HepG2 (cell line): ENCODE measurements at regions not wholly inside any gene's neighbourhood (a gene's known extent, or its start where the extent isn't known, plus 50 kb on each side); places are given as distances from the start of the nearest gene placed in this dataset.

ENCODE experiments used
- ATAC-seq: fragments of 200-7000 bp; cut with Tn5 transposase; 3 replicates; pipeline ENCODE4 v1.9.1; 2020; ENCODE audit warnings: mild to moderate bottlenecking, moderate library complexity
- BruUV-seq: library from RNA; stranded (reverse); fragments of 400-500 nt; replicated peaks from 2 replicates; lab custom pipeline; 2021; lab: Mats Ljungman, UMichigan
- CTCF ChIA-PET: fragments of 300-600 bp; formaldehyde crosslinking; extraction: SDS; loops from one replicate; lab custom pipeline; 2021; ENCODE audit warnings: low total read pairs, inconsistent platforms, low intra/inter-chr PET ratio; lab: Yijun Ruan, JAX
- POLR2A ChIA-PET: fragments of 350-600 bp; sonication (Branson Sonifier 250); formaldehyde crosslinking; loops from one replicate; lab custom pipeline; 2020; ENCODE audit warnings: antibody characterized with exemption, inconsistent platforms; lab: Yijun Ruan, JAX
- DNase-seq: peaks from one replicate; pipeline ENCODE4 v3.0.0-alpha.2; 2015; ENCODE audit warnings: low spot score
- FAIRE-seq: peaks from 3 replicates; lab custom pipeline; 2011; peaks lifted over from hg19 to GRCh38; lab: Jason Lieb, UNC
- H2AFZ ChIP-seq: one replicate; pipeline ENCODE4 v1.6.1; 2011; ENCODE audit warnings: low read length, inconsistent platforms
- H3K27ac ChIP-seq: fragments of 300-600 bp; 3 replicates; pipeline ENCODE4 v1.8.0; 2011; ENCODE audit warnings: mixed run types, mild to moderate bottlenecking, mixed read lengths, low read length, inconsistent platforms; ENCODE audit not compliant: insufficient read depth; ENCODE audit errors: extremely low read length
- H3K27me3 ChIP-seq, 2 experiments: fragments of 200-600 bp in 1 of 2; 2 replicates in 1 of 2; 3 replicates in 1 of 2; pipeline versions ENCODE4 v1.6.0 to v1.8.0; 2011; ENCODE audit warnings: low read length in 2 of 2, mild to moderate bottlenecking in 2 of 2, moderate library complexity in 2 of 2, inconsistent platforms in 1 of 2; ENCODE audit not compliant: insufficient read depth in 2 of 2, control insufficient read depth in 1 of 2
- H3K36me3 ChIP-seq, 2 experiments: fragments of 200-600 bp in 1 of 2; replicated peaks in 1 of 2; 2 replicates in 1 of 2; 3 replicates in 1 of 2; pipeline versions ENCODE4 v1.5.1 to v1.8.0; 2011; ENCODE audit warnings: low read length in 2 of 2, inconsistent platforms in 1 of 2; ENCODE audit not compliant: insufficient read depth in 2 of 2, control insufficient read depth in 1 of 2
- H3K4me1 ChIP-seq: 2 replicates; pipeline ENCODE4 v1.5.1; 2012; ENCODE audit warnings: low read length, inconsistent platforms; ENCODE audit not compliant: insufficient read depth
- H3K4me2 ChIP-seq: 2 replicates; pipeline ENCODE4 v1.6.0; 2011; ENCODE audit warnings: low read depth, low read length, inconsistent platforms
- H3K4me3 ChIP-seq, 3 experiments: fragments of 200-600 bp in 1 of 3; sonication (generic), shearing (Covaris generic) in 1 of 3; replicated peaks in 1 of 3; 2 replicates each; pipeline ENCODE4 v1.5.1; 2011 to 2016; ENCODE audit warnings: low read length in 3 of 3, inconsistent platforms in 2 of 3, low read depth in 2 of 3, mild to moderate bottlenecking in 2 of 3, control low read depth in 1 of 3, mixed read lengths in 1 of 3; ENCODE audit not compliant: insufficient read depth in 1 of 3
- H3K79me2 ChIP-seq: one replicate; pipeline ENCODE4 v1.6.1; 2011; ENCODE audit warnings: low read length, inconsistent platforms; ENCODE audit not compliant: insufficient read depth
- H3K9ac ChIP-seq: 2 replicates; pipeline ENCODE4 v1.6.0; 2011; ENCODE audit warnings: mild to moderate bottlenecking, low read depth, low read length, inconsistent platforms; ENCODE audit not compliant: insufficient read depth
- H3K9me3 ChIP-seq: 2 replicates; pipeline ENCODE4 v1.5.1; 2012; ENCODE audit warnings: mild to moderate bottlenecking, low read length
- H4K20me1 ChIP-seq: 2 replicates; pipeline ENCODE4 v1.6.0; 2011; ENCODE audit warnings: inconsistent platforms, mild to moderate bottlenecking, low read length, moderate library complexity; ENCODE audit not compliant: insufficient read depth
- AFF4 ChIP-seq: sonication (generic); formaldehyde crosslinking; IDR thresholded peaks from 2 replicates; pipeline ENCODE4 v1.4.0; 2020; ENCODE audit warnings: missing genetic modification reagents
- CREBL2 ChIP-seq: sonication (generic); formaldehyde crosslinking; IDR thresholded peaks from 2 replicates; pipeline ENCODE4 v1.8.1; 2023; ENCODE audit warnings: missing genetic modification reagents, mild to moderate bottlenecking, borderline replicate concordance
- DZIP1 ChIP-seq: sonication (generic); formaldehyde crosslinking; IDR thresholded peaks from 2 replicates; pipeline ENCODE4 v1.5.0; 2020; ENCODE audit warnings: mild to moderate bottlenecking, missing genetic modification reagents
- E2F1 ChIP-seq: sonication (generic); formaldehyde crosslinking; IDR thresholded peaks from 2 replicates; pipeline ENCODE4 v1.5.0; 2020; ENCODE audit warnings: missing genetic modification reagents
- HINFP ChIP-seq: sonication (generic); formaldehyde crosslinking; IDR thresholded peaks from 2 replicates; pipeline ENCODE4 v1.4.0; 2020; ENCODE audit warnings: low read depth, mild to moderate bottlenecking, missing genetic modification reagents
- KLF12 ChIP-seq: sonication (generic); formaldehyde crosslinking; IDR thresholded peaks from 2 replicates; pipeline ENCODE4 v1.4.0; 2020; ENCODE audit warnings: missing genetic modification reagents, borderline replicate concordance
- UBTF ChIP-seq: sonication (generic); formaldehyde crosslinking; IDR thresholded peaks from 2 replicates; pipeline ENCODE4 v1.4.0; 2020; ENCODE audit warnings: mild to moderate bottlenecking, missing genetic modification reagents
- ZBTB10 ChIP-seq: sonication (generic); formaldehyde crosslinking; IDR thresholded peaks from 2 replicates; pipeline ENCODE4 v1.4.0; 2020; ENCODE audit warnings: missing genetic modification reagents, borderline replicate concordance
- ZNF780A ChIP-seq: sonication (generic); formaldehyde crosslinking; IDR thresholded peaks from 2 replicates; pipeline ENCODE4 v1.8.0; 2022; ENCODE audit warnings: mild to moderate bottlenecking, missing genetic modification reagents, moderate library complexity
- in situ Hi-C: cut with HindIII; loops from 2 replicates; pipeline ENCODE4 v1.10.0; 2017; ENCODE audit warnings: low pct_unique_long_range_greater_than_20kb; ENCODE audit not compliant: extremely low pct_ligation_motif_present
- intact Hi-C: fragments of 100-400 bp; cut with micrococcal nuclease; formaldehyde crosslinking; loops from one replicate; pipeline ENCODE4 v1.10.0; 2022; ENCODE audit not compliant: unreplicated experiment

- in situ Hi-C loops (no loop called here), intact Hi-C loops (no loop called here)
- ATAC-seq (no peak), DNase-seq (no peak), FAIRE-seq (no peak)
- Histone ChIP-seq H3K27me3 (no peaks in the 10 kb centered on the region), H3K9ac (no peak overlapping the region), H3K27ac (no peak overlapping the region), H3K4me1 (no peaks in the 10 kb centered on the region), H4K20me1 (no peaks in the 10 kb centered on the region), H3K36me3 (no peaks in the 10 kb centered on the region), H2AFZ (no peak overlapping the region), H3K9me3 (no peaks in the 10 kb centered on the region), H3K4me2 (no peak overlapping the region), H3K4me3 (no peak overlapping the region), H3K79me2 (no peaks in the 10 kb centered on the region)
- CTCF ChIA-PET, result no interaction called here
- BruUV-seq, result no TSS peak
- POLR2A ChIA-PET, result no interaction called here
- no peak for TF ChIP-seq DZIP1
- no peak for TF ChIP-seq CREBL2
- no peak for TF ChIP-seq HINFP (CRISPR knock-in tag)
- no peak for TF ChIP-seq AFF4
- TF ChIP-seq ZBTB10 (CRISPR knock-in tag), result no peak
- TF ChIP-seq UBTF, result no peak
- TF ChIP-seq KLF12 (CRISPR knock-in tag), result no peak
- no peak for TF ChIP-seq E2F1 (CRISPR knock-in tag)
- TF ChIP-seq ZNF780A (CRISPR knock-in tag), result no peak
These were observed 1413.6 kb downstream of the PCDH7 start for GRCh38 chr4:32133734-32134133.
